ENCODE measurements at regions not wholly inside any gene's neighbourhood (a gene's known extent, or its start where the extent isn't known, plus 50 kb on each side); places are given as distances from the start of the nearest gene placed in this dataset.

DNA sequence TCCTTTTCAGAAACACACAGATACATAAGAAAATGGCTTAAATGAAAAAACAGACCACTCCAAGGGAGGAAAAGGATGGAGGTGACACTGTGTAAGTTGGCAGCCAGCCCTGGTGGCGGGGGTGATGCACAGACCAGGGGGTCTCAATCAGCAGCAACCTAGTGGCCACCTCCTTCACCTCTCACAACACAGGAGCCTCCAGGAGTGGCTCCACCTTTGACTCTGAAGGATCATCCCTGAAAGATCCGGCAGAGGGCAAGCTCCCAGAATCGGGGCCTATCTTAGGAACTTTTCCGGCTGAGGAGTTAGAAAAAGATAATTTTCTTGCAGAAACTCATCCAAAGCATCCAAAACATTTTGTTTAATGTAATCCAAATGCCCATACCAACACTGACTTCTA lies 51.2 kb upstream of the SMYD2 start:
- DNase-seq (ENCODE audit: low read depth), result no peak
- H3K4me3 ChIP-seq (replicated peaks; ENCODE audit: low read depth, low read length), result no peak overlapping the region
- TF ChIP-seq, protein P1, sequence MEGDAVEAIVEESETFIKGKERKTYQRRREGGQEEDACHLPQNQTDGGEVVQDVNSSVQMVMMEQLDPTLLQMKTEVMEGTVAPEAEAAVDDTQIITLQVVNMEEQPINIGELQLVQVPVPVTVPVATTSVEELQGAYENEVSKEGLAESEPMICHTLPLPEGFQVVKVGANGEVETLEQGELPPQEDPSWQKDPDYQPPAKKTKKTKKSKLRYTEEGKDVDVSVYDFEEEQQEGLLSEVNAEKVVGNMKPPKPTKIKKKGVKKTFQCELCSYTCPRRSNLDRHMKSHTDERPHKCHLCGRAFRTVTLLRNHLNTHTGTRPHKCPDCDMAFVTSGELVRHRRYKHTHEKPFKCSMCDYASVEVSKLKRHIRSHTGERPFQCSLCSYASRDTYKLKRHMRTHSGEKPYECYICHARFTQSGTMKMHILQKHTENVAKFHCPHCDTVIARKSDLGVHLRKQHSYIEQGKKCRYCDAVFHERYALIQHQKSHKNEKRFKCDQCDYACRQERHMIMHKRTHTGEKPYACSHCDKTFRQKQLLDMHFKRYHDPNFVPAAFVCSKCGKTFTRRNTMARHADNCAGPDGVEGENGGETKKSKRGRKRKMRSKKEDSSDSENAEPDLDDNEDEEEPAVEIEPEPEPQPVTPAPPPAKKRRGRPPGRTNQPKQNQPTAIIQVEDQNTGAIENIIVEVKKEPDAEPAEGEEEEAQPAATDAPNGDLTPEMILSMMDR (IDR thresholded peaks at IDR 0.05; ENCODE audit: low read length, missing control alignments), result peak; percentile 1
